ENCODE measurements at regions not wholly inside any gene's neighbourhood (a gene's known extent, or its start where the extent isn't known, plus 50 kb on each side); places are given as distances from the start of the nearest gene placed in this dataset.
"Not testable (repeated sequence)": the region's sequence is repeated elsewhere in the genome, so short reads cannot be mapped to it uniquely, and the experiment has no call there.

- DNase-seq (ENCODE audit: low read depth): no peak
These were observed 1081.5 kb downstream of the GALC start for GRCh38 chr14:86911486-86911885.

GRCh38 chr14:86905386-86905926, 1087.5 kb downstream of the GALC start:
- not testable (repeated sequence) for DNase-seq (ENCODE audit: low read depth)

GRCh38 chr14:86902176-86902950, 1090.6 kb downstream of the GALC start:
- DNase-seq (ENCODE audit: low read depth): no peak

- DNase-seq (ENCODE audit: low read depth): no peak
These were observed 1095.1 kb downstream of the GALC start for GRCh38 chr14:86897704-86898513.

GRCh38 chr14:86897224-86897623, 1095.8 kb downstream of the GALC start:
- no peak for DNase-seq (ENCODE audit: low read depth)

GRCh38 chr14:86896701-86897100, 1096.3 kb downstream of the GALC start:
- DNase-seq (ENCODE audit: low read depth): no peak

- DNase-seq (ENCODE audit: low read depth): no peak
These were observed 1100.6 kb downstream of the GALC start for GRCh38 chr14:86892152-86892956.

- no peak for DNase-seq (ENCODE audit: low read depth)
These were observed 1107.7 kb downstream of the GALC start for GRCh38 chr14:86885280-86885679.

- no peak for DNase-seq (ENCODE audit: low read depth)
These were observed 1108.5 kb downstream of the GALC start for GRCh38 chr14:86884498-86884897.

GRCh38 chr14:86882818-86883217, 1110.2 kb downstream of the GALC start:
- no peak for DNase-seq (ENCODE audit: low read depth)

- no peak for DNase-seq (ENCODE audit: low read depth)
These were observed 1127.0 kb downstream of the GALC start for GRCh38 chr14:86865934-86866333.

- no peak for DNase-seq (ENCODE audit: low read depth)
These were observed 1134.4 kb downstream of the GALC start for GRCh38 chr14:86858591-86858990.

- no peak for DNase-seq (ENCODE audit: low read depth)
These were observed 1135.0 kb downstream of the GALC start for GRCh38 chr14:86858031-86858430.

GRCh38 chr14:86852530-86852929, 1140.5 kb downstream of the GALC start:
- DNase-seq (ENCODE audit: low read depth): no peak

GRCh38 chr14:86847140-86847539, 1145.8 kb downstream of the GALC start:
- no peak for DNase-seq (ENCODE audit: low read depth)

GRCh38 chr14:86838363-86838762, 1154.6 kb downstream of the GALC start:
- peak; percentile 78 for DNase-seq (ENCODE audit: low read depth)

GRCh38 chr14:86826661-86827060, 1166.3 kb downstream of the GALC start:
- DNase-seq (ENCODE audit: low read depth): no peak

GRCh38 chr14:86824167-86824566, 1168.8 kb downstream of the GALC start:
- DNase-seq (ENCODE audit: low read depth): no peak

- no peak for DNase-seq (ENCODE audit: low read depth)
These were observed 1169.4 kb downstream of the GALC start for GRCh38 chr14:86823581-86823980.

- DNase-seq (ENCODE audit: low read depth): no peak
These were observed 1177.6 kb downstream of the GALC start for GRCh38 chr14:86815341-86815740.

GRCh38 chr14:86802726-86803125, 1190.3 kb downstream of the GALC start:
- DNase-seq (ENCODE audit: low read depth): no peak

- DNase-seq (ENCODE audit: low read depth): peak; percentile 70
These were observed 1193.7 kb downstream of the GALC start for GRCh38 chr14:86799244-86799647.

Measured in RPMI7951 (cell line).